Psoas muscle (tissue), 7 donors: ENCODE measurements at regions not wholly inside any gene's neighbourhood (a gene's known extent, or its start where the extent isn't known, plus 50 kb on each side); places are given as distances from the start of the nearest gene placed in this dataset.

Source experiments
- ATAC-seq, 4 donors: fragments of 200-7000 bp; cut with Tn5 transposase; one replicate each; pipeline ENCODE4 v1.9.1; 2020; ENCODE audit warnings: moderate library complexity in 3 of 4, mild to moderate bottlenecking in 2 of 4
- DNase-seq, 2 donors: peaks; one replicate each; pipeline ENCODE4 v3.0.0-alpha.2; 2020
- H3K27ac ChIP-seq: fragments of 200-600 bp; one replicate; pipeline ENCODE4 v1.8.0; 2022
- H3K27me3 ChIP-seq, 3 donors: fragments of 200-600 bp in 1 of 3; one replicate each; pipeline versions ENCODE4 v1.6.1 to v1.8.0; 2013 to 2022; ENCODE audit warnings: low read length in 2 of 3, mild to moderate bottlenecking in 2 of 3, moderate library complexity in 1 of 3; ENCODE audit not compliant: insufficient read depth in 3 of 3
- H3K36me3 ChIP-seq, 2 donors: fragments of 200-600 bp in 1 of 2; one replicate each; pipeline versions ENCODE4 v1.6.1 to v1.8.0; 2013 to 2022; ENCODE audit warnings: low read depth in 1 of 2, mild to moderate bottlenecking in 1 of 2, moderate library complexity in 1 of 2; ENCODE audit not compliant: insufficient read depth in 1 of 2
- H3K4me1 ChIP-seq: fragments of 200-600 bp; one replicate; pipeline ENCODE4 v1.8.0; 2022
- H3K4me3 ChIP-seq: fragments of 200-600 bp; one replicate; pipeline ENCODE4 v1.8.0; 2022; ENCODE audit warnings: mild to moderate bottlenecking
- H3K9me3 ChIP-seq: fragments of 200-600 bp; one replicate; pipeline ENCODE4 v1.8.0; 2022
- WGBS, 3 donors: extraction: QIAGEN DNeasy Blood & Tissue Kit; methylation state at CpG; one replicate each; pipeline versions ENCODE4 v1.1.6 to v1.1.7; 2013; 5-methylcytosine and 5-hydroxymethylcytosine counted together
- intact Hi-C, 2 donors: fragments of 100-400 bp; cut with DNase I; formaldehyde crosslinking; loops; one replicate each; pipeline versions ENCODE4 v1.11.0 to v1.14.2; 2022
- TF ChIP-seq, protein P1 (sequence below): fragments of 200-600 bp; IDR thresholded peaks from one replicate; pipeline ENCODE4 v1.8.0; 2022; ENCODE audit warnings: antibody characterized with exemption
- donor health status: healthy with polysubstance abuse.
- donor health status: DM: no; HTN: no; CAD: no; lungs with moderate emphysema.
- donor health status: Bipolar disorder and iron deficiency.
- donor health status: healthy.
- donor health status: DM: yes; HTN: yes; CAD: no.
- donor health status: DM: no; HTN: no; CAD: no.
- donor health status: DM: yes; HTN: yes; CAD: no.

DNA sequence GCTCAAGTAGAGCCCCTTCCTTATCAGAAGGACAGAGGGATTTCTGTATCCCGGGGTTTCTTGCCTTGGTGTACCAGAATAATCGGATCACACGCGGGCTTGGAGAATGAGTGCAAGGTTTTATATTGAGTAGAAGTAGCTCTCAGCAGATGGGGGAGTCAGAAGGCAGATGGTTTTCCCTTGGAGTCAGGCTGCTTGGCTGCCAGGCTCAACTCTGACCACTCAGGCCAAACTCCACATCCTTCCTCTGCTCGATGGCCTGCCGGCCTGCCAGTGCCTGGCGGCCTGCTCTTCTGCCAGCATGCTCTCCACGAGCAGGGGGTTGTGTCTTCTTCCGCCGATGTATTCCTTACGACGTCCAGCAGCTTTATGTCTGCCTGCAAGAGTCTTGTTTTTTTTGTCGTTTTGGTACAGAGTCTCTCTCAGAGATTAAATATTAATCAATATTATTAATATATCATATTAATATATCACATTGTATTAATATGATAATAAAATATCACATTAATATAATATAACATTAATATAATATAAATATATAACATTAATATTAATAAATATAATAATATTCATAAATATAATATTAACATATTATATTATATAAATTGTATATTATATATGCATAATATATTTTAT is 229.2 kb upstream of the WSCD1 start:
- H3K27me3 ChIP-seq: no peaks in the 10 kb centered on the region
- 74 to 83% (median 75%) methylated on average over 13 of the region's 13 CpGs for WGBS, 3 donors
- H3K4me3 ChIP-seq: no peak overlapping the region
- peaks cover 5% of the 10 kb centered on the region for H3K4me1 ChIP-seq
- H3K36me3 ChIP-seq: no peaks in the 10 kb centered on the region
- DNase-seq (no peak), ATAC-seq (no peak)
- H3K9me3 ChIP-seq: no peaks in the 10 kb centered on the region
- TF ChIP-seq, protein P1, sequence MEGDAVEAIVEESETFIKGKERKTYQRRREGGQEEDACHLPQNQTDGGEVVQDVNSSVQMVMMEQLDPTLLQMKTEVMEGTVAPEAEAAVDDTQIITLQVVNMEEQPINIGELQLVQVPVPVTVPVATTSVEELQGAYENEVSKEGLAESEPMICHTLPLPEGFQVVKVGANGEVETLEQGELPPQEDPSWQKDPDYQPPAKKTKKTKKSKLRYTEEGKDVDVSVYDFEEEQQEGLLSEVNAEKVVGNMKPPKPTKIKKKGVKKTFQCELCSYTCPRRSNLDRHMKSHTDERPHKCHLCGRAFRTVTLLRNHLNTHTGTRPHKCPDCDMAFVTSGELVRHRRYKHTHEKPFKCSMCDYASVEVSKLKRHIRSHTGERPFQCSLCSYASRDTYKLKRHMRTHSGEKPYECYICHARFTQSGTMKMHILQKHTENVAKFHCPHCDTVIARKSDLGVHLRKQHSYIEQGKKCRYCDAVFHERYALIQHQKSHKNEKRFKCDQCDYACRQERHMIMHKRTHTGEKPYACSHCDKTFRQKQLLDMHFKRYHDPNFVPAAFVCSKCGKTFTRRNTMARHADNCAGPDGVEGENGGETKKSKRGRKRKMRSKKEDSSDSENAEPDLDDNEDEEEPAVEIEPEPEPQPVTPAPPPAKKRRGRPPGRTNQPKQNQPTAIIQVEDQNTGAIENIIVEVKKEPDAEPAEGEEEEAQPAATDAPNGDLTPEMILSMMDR: no peak
- no peak overlapping the region for H3K27ac ChIP-seq
- intact Hi-C loops: no loop called here

DNA sequence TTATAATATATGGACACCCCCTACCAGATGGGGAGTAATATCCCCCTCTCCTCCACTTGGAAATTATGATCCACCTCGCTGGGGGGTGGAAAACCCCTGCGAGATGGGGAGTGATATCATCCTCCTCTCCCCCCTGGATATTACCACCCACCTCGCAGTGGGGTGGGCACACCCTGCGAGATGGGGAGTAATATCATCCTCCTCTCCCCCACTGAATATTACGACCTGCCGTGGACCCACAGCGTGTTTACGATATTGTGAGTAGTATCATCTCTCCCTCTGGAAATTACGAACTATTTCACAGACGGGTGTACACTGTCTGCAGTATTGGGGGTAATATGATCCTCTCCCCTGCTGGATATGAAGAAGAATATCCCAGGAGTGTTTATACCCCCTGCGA is 228.3 kb upstream of the WSCD1 start:
- intact Hi-C loops: no loop called here
- peaks cover 5% of the 10 kb centered on the region for H3K4me1 ChIP-seq
- WGBS, 3 donors: 65 to 83% (median 72%) methylated on average over 11 of the region's 11 CpGs
- ATAC-seq (no peak), DNase-seq (no peak)
- TF ChIP-seq, protein P1: no peak
- no peaks in the 10 kb centered on the region for H3K36me3 ChIP-seq
- H3K4me3 ChIP-seq: no peak overlapping the region
- H3K27me3 ChIP-seq: no peaks in the 10 kb centered on the region
- H3K27ac ChIP-seq: no peak overlapping the region
- no peaks in the 10 kb centered on the region for H3K9me3 ChIP-seq

DNA sequence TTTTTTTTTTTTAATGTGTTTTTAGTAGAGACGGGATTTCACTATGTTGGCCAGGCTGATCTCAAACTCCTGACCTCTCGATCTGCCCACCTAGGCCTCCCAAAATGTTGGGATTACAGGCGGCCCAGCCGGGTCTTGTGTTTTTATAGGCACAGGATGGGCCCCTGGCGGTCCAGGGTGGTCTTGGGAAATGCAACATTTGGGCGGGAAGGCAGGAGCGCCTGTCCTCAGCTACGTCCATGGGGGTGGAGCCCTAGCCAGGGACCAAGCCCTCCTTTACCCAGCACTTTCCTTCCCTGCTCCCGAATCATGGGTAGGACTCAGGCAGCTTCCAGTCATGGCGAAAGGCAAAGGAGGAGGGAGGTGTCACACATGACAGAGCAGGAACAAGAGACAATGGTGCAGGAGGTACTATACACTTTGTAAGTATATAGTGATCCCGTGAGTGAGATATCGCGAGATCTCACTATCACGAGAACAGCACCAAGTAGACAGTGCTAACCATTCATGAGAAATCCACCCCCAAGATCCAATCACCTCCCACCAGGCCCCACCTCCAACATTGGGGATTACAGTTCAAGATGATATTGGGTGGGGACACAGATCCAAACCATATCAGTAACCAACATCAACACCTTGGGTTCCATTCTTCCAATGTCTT is 226.7 kb upstream of the WSCD1 start:
- Histone ChIP-seq H3K4me1 (peaks cover 5% of the 10 kb centered on the region), H3K27me3 (no peaks in the 10 kb centered on the region), H3K9me3 (no peaks in the 10 kb centered on the region), H3K27ac (no peak overlapping the region), H3K36me3 (no peaks in the 10 kb centered on the region), H3K4me3 (no peak overlapping the region)
- intact Hi-C loops: no loop called here
- TF ChIP-seq, protein P1: no peak
- WGBS, 3 donors: 94 to 95% (median 95%) methylated on average over 14 of the region's 14 CpGs
- no peak for DNase-seq
- no peak for ATAC-seq

DNA sequence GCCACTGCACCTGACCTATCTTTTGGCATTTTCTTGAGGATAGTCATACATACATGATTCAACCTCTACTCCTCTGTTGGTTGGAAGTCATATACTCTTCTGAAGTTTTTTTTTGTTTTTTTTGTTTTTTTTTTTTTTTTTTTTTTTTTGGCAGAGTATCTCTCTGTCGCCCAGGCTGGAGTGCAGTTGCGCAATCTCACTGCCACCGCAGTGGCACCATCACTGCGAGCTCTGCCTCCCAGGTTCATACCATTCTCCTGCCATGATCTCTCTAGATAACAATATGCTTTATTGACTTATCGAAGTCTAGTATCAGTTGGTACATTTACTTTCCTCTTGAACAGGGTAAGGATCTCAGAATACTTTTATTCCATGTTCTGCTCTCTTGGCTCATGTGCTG is 224.2 kb upstream of the WSCD1 start:
- 72 to 79% (median 78%) methylated on average over 5 of the region's 5 CpGs for WGBS, 3 donors
- peaks cover 5% of the 10 kb centered on the region for H3K4me1 ChIP-seq
- H3K27me3 ChIP-seq: no peaks in the 10 kb centered on the region
- H3K36me3 ChIP-seq: no peaks in the 10 kb centered on the region
- intact Hi-C loops: no loop called here
- ATAC-seq (no peak), DNase-seq (no peak)
- TF ChIP-seq, protein P1: no peak
- H3K27ac ChIP-seq: no peak overlapping the region
- H3K9me3 ChIP-seq: no peaks in the 10 kb centered on the region
- no peak overlapping the region for H3K4me3 ChIP-seq
